Fibroblast of lung (primary cell): ENCODE measurements at regions not wholly inside any gene's neighbourhood (a gene's known extent, or its start where the extent isn't known, plus 50 kb on each side); places are given as distances from the start of the nearest gene placed in this dataset.

Experiments used
- DNase-seq, 2 donors: peaks; one replicate each; pipeline versions ENCODE4 v3.0.0 to v3.0.0-alpha.2; 2010; ENCODE audit warnings: low read depth in 2 of 2
- H2AFZ ChIP-seq: 2 replicates; pipeline ENCODE4 v1.5.1; 2012; ENCODE audit warnings: low read length, control low read depth, inconsistent platforms
- H3K27ac ChIP-seq: 2 replicates; pipeline ENCODE4 v1.5.1; 2011; ENCODE audit warnings: low read length, control low read depth; ENCODE audit not compliant: insufficient read depth
- H3K27me3 ChIP-seq: 2 replicates; pipeline ENCODE4 v1.5.1; 2011; ENCODE audit warnings: mild to moderate bottlenecking, low read length; ENCODE audit not compliant: control insufficient read depth, insufficient read depth
- H3K36me3 ChIP-seq: 2 replicates; pipeline ENCODE4 v1.5.1; 2011; ENCODE audit warnings: low read length; ENCODE audit not compliant: control insufficient read depth, insufficient read depth
- H3K4me1 ChIP-seq: 2 replicates; pipeline ENCODE4 v1.5.1; 2011; ENCODE audit warnings: low read length; ENCODE audit not compliant: control insufficient read depth, insufficient read depth; ENCODE audit errors: extremely low read depth
- H3K4me2 ChIP-seq: 2 replicates; pipeline ENCODE4 v1.5.1; 2011; ENCODE audit warnings: low read length, control low read depth; ENCODE audit not compliant: insufficient read depth; ENCODE audit errors: extremely low read depth
- H3K4me3 ChIP-seq, 4 experiments: fragments of 200-600 bp in 1 of 4; sonication (generic) in 1 of 4; replicated peaks in 1 of 4; 2 replicates each; pipeline ENCODE4 v1.5.1; 2011 to 2016; ENCODE audit warnings: low read length in 4 of 4, low read depth in 3 of 4, mild to moderate bottlenecking in 3 of 4, control low read depth in 2 of 4, inconsistent platforms in 1 of 4, mixed read lengths in 1 of 4; ENCODE audit not compliant: insufficient read depth in 1 of 4; ENCODE audit errors: control extremely low read depth in 1 of 4
- H3K79me2 ChIP-seq: 2 replicates; pipeline ENCODE4 v1.5.1; 2012; ENCODE audit warnings: mild to moderate bottlenecking, low read length, inconsistent platforms; ENCODE audit not compliant: control insufficient read depth, insufficient read depth
- H3K9ac ChIP-seq: 2 replicates; pipeline ENCODE4 v1.5.1; 2011; ENCODE audit warnings: mild to moderate bottlenecking, low read length, control low read depth; ENCODE audit not compliant: insufficient read depth
- H3K9me3 ChIP-seq: 2 replicates; pipeline ENCODE4 v1.5.1; 2012; ENCODE audit warnings: low read depth, low read length; ENCODE audit not compliant: control insufficient read depth, insufficient read depth
- H4K20me1 ChIP-seq: 2 replicates; pipeline ENCODE4 v1.5.1; 2011; ENCODE audit warnings: low read length; ENCODE audit not compliant: control insufficient read depth, insufficient read depth; ENCODE audit errors: extremely low read depth
- EZH2 ChIP-seq: IDR thresholded peaks from 2 replicates; pipeline ENCODE4 v1.5.1; 2012; ENCODE audit warnings: low read length, control low read depth, mild to moderate bottlenecking; ENCODE audit errors: missing control alignments
- TF ChIP-seq, protein P1 (sequence below), 2 donors: IDR thresholded peaks in 1 of 2; conservative IDR thresholded peaks in 1 of 2; 1 replicate in 1 of 2; 2 replicates in 1 of 2; pipeline ENCODE4 v1.5.1; 2011 to 2012; ENCODE audit warnings: low read length in 2 of 2, control low read depth in 1 of 2, inconsistent platforms in 1 of 2, low read depth in 1 of 2, mild to moderate bottlenecking in 1 of 2

DNA sequence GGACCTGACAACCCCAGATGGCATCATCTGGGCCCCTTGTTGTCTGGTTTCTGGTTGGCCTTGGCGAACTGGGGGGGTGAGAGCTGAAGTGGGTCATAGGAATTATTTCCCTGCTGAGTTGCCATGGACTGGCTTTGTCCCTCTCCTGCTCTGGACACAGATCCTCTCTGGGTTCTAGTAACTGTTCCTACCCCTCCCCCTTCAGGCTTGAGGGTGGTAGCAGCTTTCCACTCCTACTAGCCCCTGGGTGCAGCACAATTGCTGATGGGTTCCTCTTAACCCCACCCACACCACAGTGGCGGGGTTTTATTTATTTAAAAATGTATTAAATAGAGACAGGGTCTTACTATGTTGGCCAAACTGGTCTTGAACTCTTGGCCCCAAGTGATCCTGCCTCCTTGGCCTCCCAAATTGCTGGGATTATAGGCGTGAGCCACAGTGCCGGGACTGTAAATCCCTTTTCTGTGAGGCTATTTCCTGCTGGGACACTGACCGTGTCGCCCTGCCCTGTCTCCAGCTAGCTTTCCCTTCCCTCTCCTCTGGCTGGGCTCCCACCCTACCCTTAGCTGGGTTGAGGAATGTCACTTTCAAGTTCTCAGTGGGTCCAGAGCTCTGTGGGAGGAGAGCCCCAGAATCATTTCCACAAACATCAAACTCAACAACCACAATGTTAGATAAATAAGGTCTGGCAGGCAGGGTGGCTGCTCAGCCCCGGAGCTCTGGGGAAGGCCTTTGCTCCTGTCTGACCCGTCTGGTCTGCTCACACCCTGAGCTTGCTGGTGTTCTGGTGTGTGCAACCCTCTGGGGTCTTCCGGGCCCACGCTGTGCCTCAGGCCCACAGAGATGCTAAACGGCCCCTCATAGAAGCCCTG lies 112.7 kb upstream of the WNT4 start:
- Histone ChIP-seq H3K9ac (no peak overlapping the region), H3K9me3 (no peaks in the 10 kb centered on the region), H3K79me2 (no peaks in the 10 kb centered on the region), H3K27me3 (no peaks in the 10 kb centered on the region), H3K27ac (no peak overlapping the region), H3K4me2 (no peak overlapping the region), H3K4me3 (no peak overlapping the region), H4K20me1 (no peaks in the 10 kb centered on the region), H3K4me1 (peaks cover 6% of the 10 kb centered on the region), H2AFZ (no peak overlapping the region), H3K36me3 (no peaks in the 10 kb centered on the region)
- DNase-seq = no peak
- no peak for TF ChIP-seq EZH2
- TF ChIP-seq, protein P1, sequence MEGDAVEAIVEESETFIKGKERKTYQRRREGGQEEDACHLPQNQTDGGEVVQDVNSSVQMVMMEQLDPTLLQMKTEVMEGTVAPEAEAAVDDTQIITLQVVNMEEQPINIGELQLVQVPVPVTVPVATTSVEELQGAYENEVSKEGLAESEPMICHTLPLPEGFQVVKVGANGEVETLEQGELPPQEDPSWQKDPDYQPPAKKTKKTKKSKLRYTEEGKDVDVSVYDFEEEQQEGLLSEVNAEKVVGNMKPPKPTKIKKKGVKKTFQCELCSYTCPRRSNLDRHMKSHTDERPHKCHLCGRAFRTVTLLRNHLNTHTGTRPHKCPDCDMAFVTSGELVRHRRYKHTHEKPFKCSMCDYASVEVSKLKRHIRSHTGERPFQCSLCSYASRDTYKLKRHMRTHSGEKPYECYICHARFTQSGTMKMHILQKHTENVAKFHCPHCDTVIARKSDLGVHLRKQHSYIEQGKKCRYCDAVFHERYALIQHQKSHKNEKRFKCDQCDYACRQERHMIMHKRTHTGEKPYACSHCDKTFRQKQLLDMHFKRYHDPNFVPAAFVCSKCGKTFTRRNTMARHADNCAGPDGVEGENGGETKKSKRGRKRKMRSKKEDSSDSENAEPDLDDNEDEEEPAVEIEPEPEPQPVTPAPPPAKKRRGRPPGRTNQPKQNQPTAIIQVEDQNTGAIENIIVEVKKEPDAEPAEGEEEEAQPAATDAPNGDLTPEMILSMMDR (conservative IDR thresholded peaks at IDR 0.05 in 1 of 2, IDR thresholded peaks at IDR 0.05 in 1 of 2; ENCODE audit: low read depth in 1 of 2, low read length in 2 of 2) = no peak

DNA sequence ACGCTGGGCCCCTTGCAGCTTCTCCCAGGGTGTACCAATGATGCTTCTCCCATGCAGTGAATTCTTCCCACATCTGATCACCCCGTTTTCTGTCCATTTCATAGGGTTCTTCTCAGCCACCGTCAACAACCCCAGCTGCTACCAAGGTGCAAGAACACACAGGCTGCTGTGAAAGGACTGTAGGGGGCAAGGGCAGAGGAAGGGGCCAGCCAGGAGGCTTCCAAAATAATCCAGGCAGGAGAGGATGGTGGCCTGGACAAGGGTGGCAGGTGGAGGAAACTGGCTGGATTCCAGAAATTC lies 113.3 kb upstream of the WNT4 start:
- Histone ChIP-seq H3K36me3 (no peaks in the 10 kb centered on the region), H3K27me3 (no peaks in the 10 kb centered on the region), H3K79me2 (no peaks in the 10 kb centered on the region), H3K4me3 (no peak overlapping the region), H3K4me2 (no peak overlapping the region), H3K4me1 (peaks cover 6% of the 10 kb centered on the region), H2AFZ (no peak overlapping the region), H4K20me1 (no peaks in the 10 kb centered on the region), H3K9me3 (no peaks in the 10 kb centered on the region), H3K27ac (no peak overlapping the region), H3K9ac (no peak overlapping the region)
- TF ChIP-seq, protein P1 (conservative IDR thresholded peaks at IDR 0.05 in 1 of 2, IDR thresholded peaks at IDR 0.05 in 1 of 2; ENCODE audit: low read depth in 1 of 2, low read length in 2 of 2) = no peak
- TF ChIP-seq EZH2 = no peak
- no peak for DNase-seq

DNA sequence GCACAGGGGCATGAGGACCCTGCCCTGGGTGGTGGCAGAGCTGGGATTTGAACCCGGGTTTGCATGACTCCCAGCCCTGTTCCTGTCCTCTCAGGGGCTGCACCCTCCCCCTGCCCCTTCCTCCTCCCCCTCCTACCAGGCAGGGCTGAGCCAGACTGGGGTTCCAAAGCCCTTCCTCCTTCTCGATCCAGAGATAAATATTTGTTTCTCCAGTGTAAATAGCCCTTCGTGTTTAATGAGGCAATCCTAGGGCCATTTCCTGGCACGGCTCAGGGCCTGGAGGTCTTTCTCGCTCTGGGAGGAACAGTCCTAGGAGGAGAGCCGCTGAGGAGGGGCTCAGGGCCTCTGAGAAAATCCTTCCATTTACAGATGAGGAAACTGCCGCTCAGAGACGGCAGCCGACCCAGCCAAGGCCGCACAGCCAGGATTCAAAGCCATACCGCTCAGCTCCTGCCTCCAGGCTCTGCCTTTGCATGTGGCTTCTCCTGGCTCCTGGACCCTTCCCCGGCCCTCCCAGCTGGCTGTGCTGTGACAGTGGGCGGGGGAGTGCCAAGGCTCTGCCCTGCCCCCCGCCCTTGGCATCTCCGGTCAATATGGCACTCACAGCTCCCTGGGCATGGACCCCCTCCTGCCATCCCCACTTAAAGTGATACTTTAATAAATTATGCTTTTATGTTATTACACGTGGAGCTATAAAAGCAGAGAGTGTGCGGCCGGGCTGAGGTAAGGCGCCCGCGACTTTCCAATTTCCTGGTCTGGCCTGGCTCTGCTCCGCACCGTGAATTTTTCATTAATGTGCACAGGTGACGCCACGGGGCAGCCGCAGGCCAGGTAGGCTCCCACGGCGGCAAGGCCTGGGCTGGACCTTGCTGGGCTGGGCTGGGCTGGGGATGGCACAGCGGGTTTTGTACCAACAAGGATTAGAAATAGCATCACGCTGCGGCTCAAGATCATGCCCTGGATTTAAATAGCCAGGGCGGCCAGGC lies 114.7 kb upstream of the WNT4 start:
- no peaks in the 10 kb centered on the region for H3K9me3 ChIP-seq
- TF ChIP-seq, protein P1 (conservative IDR thresholded peaks at IDR 0.05 in 1 of 2, IDR thresholded peaks at IDR 0.05 in 1 of 2; ENCODE audit: low read depth in 1 of 2, low read length in 2 of 2) = no peak
- TF ChIP-seq EZH2 = no peak
- H3K79me2 ChIP-seq = no peaks in the 10 kb centered on the region
- no peak overlapping the region for H3K9ac ChIP-seq
- H4K20me1 ChIP-seq = no peaks in the 10 kb centered on the region
- no peaks in the 10 kb centered on the region for H3K27me3 ChIP-seq
- no peaks in the 10 kb centered on the region for H3K36me3 ChIP-seq
- H3K4me1 ChIP-seq = peaks cover 6% of the 10 kb centered on the region
- H3K27ac ChIP-seq = no peak overlapping the region
- no peak overlapping the region for H2AFZ ChIP-seq
- no peak overlapping the region for H3K4me2 ChIP-seq
- H3K4me3 ChIP-seq = no peak overlapping the region
- peak in 1 of 2 donors; percentile 5 for DNase-seq
